Ascending aorta (tissue), 2 donors: ENCODE measurements at regions not wholly inside any gene's neighbourhood (a gene's known extent, or its start where the extent isn't known, plus 50 kb on each side); places are given as distances from the start of the nearest gene placed in this dataset.

Experiments used
- DNase-seq, 2 donors: peaks; one replicate each; pipeline ENCODE4 v3.0.0-alpha.2; 2019; ENCODE audit warnings: low spot score in 2 of 2
- H3K27ac ChIP-seq, 2 donors: fragments of 200-600 bp; sonication (generic); one replicate each; pipeline ENCODE4 v1.5.1; 2016 to 2017; ENCODE audit warnings: mild to moderate bottlenecking in 1 of 2
- H3K27me3 ChIP-seq: fragments of 200-600 bp; sonication (generic); one replicate; pipeline ENCODE4 v1.5.1; 2017
- H3K36me3 ChIP-seq, 2 donors: fragments of 200-600 bp; sonication (generic); one replicate each; pipeline ENCODE4 v1.5.1; 2016
- H3K4me1 ChIP-seq, 2 donors: fragments of 200-600 bp; sonication (generic); one replicate each; pipeline ENCODE4 v1.5.1; 2016 to 2017; ENCODE audit warnings: mild to moderate bottlenecking in 1 of 2
- H3K4me3 ChIP-seq, 2 donors: fragments of 200-600 bp; sonication (generic); one replicate each; pipeline ENCODE4 v1.5.1; 2016 to 2017; ENCODE audit warnings: mild to moderate bottlenecking in 1 of 2
- H3K9me3 ChIP-seq, 2 donors: fragments of 200-600 bp; sonication (generic); one replicate each; pipeline ENCODE4 v1.5.1; 2016
- CTCF ChIP-seq, 3 experiments: fragments of 200-600 bp in 2 of 3; fragments of 450-650 bp in 1 of 3; sonication (generic) in 2 of 3; IDR thresholded peaks; one replicate each; pipeline ENCODE4 v1.5.1; 2016 to 2019; ENCODE audit warnings: antibody characterized with exemption in 3 of 3, mild to moderate bottlenecking in 1 of 3, moderate library complexity in 1 of 3
- intact Hi-C: fragments of 100-400 bp; cut with DNase I; formaldehyde crosslinking; loops from one replicate; pipeline ENCODE4 v1.15.1; 2023

GRCh38 chr9:4382722-4383317 is 83.0 kb upstream of the GLIS3 start:
- H3K36me3 ChIP-seq: no peaks in the 10 kb centered on the region
- H3K4me1 ChIP-seq: no peaks in the 10 kb centered on the region
- intact Hi-C loops: loop anchor here (2.0 kb wide), 1 partner anchor 256 kb away; no protein-coding TSS in a partner anchor
- H3K9me3 ChIP-seq: no peaks in the 10 kb centered on the region
- H3K27ac ChIP-seq: no peak overlapping the region
- no peak for DNase-seq
- H3K4me3 ChIP-seq: no peak overlapping the region
- peak; percentile 21 to 50 (median 32) for TF ChIP-seq CTCF (IDR thresholded peaks at IDR 0.05)
- H3K27me3 ChIP-seq: no peaks in the 10 kb centered on the region

GRCh38 chr9:4381744-4382143 is 81.9 kb upstream of the GLIS3 start:
- TF ChIP-seq CTCF (IDR thresholded peaks at IDR 0.05): no peak
- H3K36me3 ChIP-seq: no peaks in the 10 kb centered on the region
- intact Hi-C loops: loop anchor here (2.0 kb wide), 1 partner anchor 257 kb away; no protein-coding TSS in a partner anchor

GRCh38 chr9:4380406-4380805 is 80.5 kb upstream of the GLIS3 start:
- no peak overlapping the region for H3K27ac ChIP-seq
- no peak for DNase-seq
- H3K9me3 ChIP-seq: no peaks in the 10 kb centered on the region
- H3K4me1 ChIP-seq: no peaks in the 10 kb centered on the region
- H3K27me3 ChIP-seq: no peaks in the 10 kb centered on the region
- no peak overlapping the region for H3K4me3 ChIP-seq
- TF ChIP-seq CTCF (IDR thresholded peaks at IDR 0.05): no peak
- intact Hi-C loops: no loop called here
- H3K36me3 ChIP-seq: no peaks in the 10 kb centered on the region

More at GRCh38 chr9:4381744-4382143, 81.9 kb upstream of the GLIS3 start:
- no peak overlapping the region for H3K27ac ChIP-seq
- no peaks in the 10 kb centered on the region for H3K27me3 ChIP-seq
- DNase-seq: no peak
- H3K4me1 ChIP-seq: no peaks in the 10 kb centered on the region
- H3K9me3 ChIP-seq: no peaks in the 10 kb centered on the region
- H3K4me3 ChIP-seq: no peak overlapping the region

- no peak for DNase-seq
- TF ChIP-seq CTCF (IDR thresholded peaks at IDR 0.05): peak; percentile 15 to 51 (median 24)
- Histone ChIP-seq H3K27me3 (no peaks in the 10 kb centered on the region), H3K4me3 (no peak overlapping the region), H3K4me1 (no peaks in the 10 kb centered on the region), H3K9me3 (no peaks in the 10 kb centered on the region), H3K36me3 (no peaks in the 10 kb centered on the region), H3K27ac (no peak overlapping the region)
- intact Hi-C loops: loop anchor here (1.0 to 5.0 kb wide), 2 partner anchors 643 to 1518 kb away; no protein-coding TSS in a partner anchor
These were observed 75.7 kb upstream of the GLIS3 start for GRCh38 chr9:4375424-4376200.

GRCh38 chr9:4371108-4371507 is 71.2 kb upstream of the GLIS3 start:
- H3K36me3 ChIP-seq: no peaks in the 10 kb centered on the region
- no peaks in the 10 kb centered on the region for H3K4me1 ChIP-seq
- H3K27ac ChIP-seq: no peak overlapping the region
- no peaks in the 10 kb centered on the region for H3K27me3 ChIP-seq
- TF ChIP-seq CTCF (IDR thresholded peaks at IDR 0.05): no peak
- intact Hi-C loops: no loop called here
- no peak overlapping the region for H3K4me3 ChIP-seq
- DNase-seq: no peak
- no peaks in the 10 kb centered on the region for H3K9me3 ChIP-seq
